Suprapubic skin (tissue), 4 donors: ENCODE measurements at regions not wholly inside any gene's neighbourhood (a gene's known extent, or its start where the extent isn't known, plus 50 kb on each side); places are given as distances from the start of the nearest gene placed in this dataset.

Source experiments
- DNase-seq, 2 donors: peaks; one replicate each; pipeline ENCODE4 v3.0.0-alpha.2; 2019; ENCODE audit warnings: low spot score in 2 of 2
- H3K27ac ChIP-seq: fragments of 200-600 bp; sonication (generic); one replicate; pipeline ENCODE4 v1.5.1; 2019
- H3K27me3 ChIP-seq: fragments of 200-600 bp; sonication (generic); one replicate; pipeline ENCODE4 v1.5.1; 2019
- H3K36me3 ChIP-seq: fragments of 200-600 bp; sonication (generic); one replicate; pipeline ENCODE4 v1.5.1; 2019
- H3K4me1 ChIP-seq: fragments of 200-600 bp; sonication (generic); one replicate; pipeline ENCODE4 v1.5.1; 2019
- H3K4me3 ChIP-seq: fragments of 200-600 bp; sonication (generic); one replicate; pipeline ENCODE4 v1.5.1; 2019; ENCODE audit warnings: mild to moderate bottlenecking
- H3K9me3 ChIP-seq: fragments of 200-600 bp; sonication (generic); one replicate; pipeline ENCODE4 v1.5.1; 2019
- CTCF ChIP-seq, 2 donors: fragments of 200-600 bp in 1 of 2; fragments of 450-650 bp in 1 of 2; sonication (generic) in 1 of 2; IDR thresholded peaks; one replicate each; pipeline ENCODE4 v1.5.1; 2016 to 2019; ENCODE audit warnings: antibody characterized with exemption in 2 of 2, mild to moderate bottlenecking in 1 of 2, moderate library complexity in 1 of 2
- EP300 ChIP-seq: sonication (generic); formaldehyde crosslinking; IDR thresholded peaks from one replicate; pipeline ENCODE4 v1.6.1; 2017; ENCODE audit warnings: antibody characterized with exemption
- POLR2A ChIP-seq, 2 donors: fragments of 450-650 bp; IDR thresholded peaks; one replicate each; pipeline ENCODE4 v1.6.1; 2017; ENCODE audit warnings: antibody characterized with exemption in 2 of 2, mild to moderate bottlenecking in 2 of 2, moderate library complexity in 2 of 2
- POLR2AphosphoS5 ChIP-seq, 3 donors: sonication (generic); formaldehyde crosslinking; IDR thresholded peaks; one replicate each; pipeline ENCODE4 v1.6.1; 2017; ENCODE audit warnings: antibody characterized with exemption in 3 of 3
- WGBS: methylation state at CpG from one replicate; pipeline ENCODE4 v1.1.5; 2018; 5-methylcytosine and 5-hydroxymethylcytosine counted together

- H3K36me3 ChIP-seq = no peaks in the 10 kb centered on the region
- no peaks in the 10 kb centered on the region for H3K9me3 ChIP-seq
- no peak overlapping the region for H3K27ac ChIP-seq
- DNase-seq = no peak
- WGBS = 70% methylated on average over 3 of the region's 3 CpGs
- no peak overlapping the region for H3K4me3 ChIP-seq
- TF ChIP-seq POLR2AphosphoS5 (IDR thresholded peaks at IDR 0.05) (no peak), CTCF (IDR thresholded peaks at IDR 0.05) (no peak), EP300 (no peak), POLR2A (IDR thresholded peaks at IDR 0.05) (no peak)
- no peaks in the 10 kb centered on the region for H3K27me3 ChIP-seq
- no peaks in the 10 kb centered on the region for H3K4me1 ChIP-seq
These were observed 662.1 kb upstream of the ID4 start for GRCh38 chr6:19175023-19175422.

GRCh38 chr6:19180348-19181072, 656.7 kb upstream of the ID4 start:
- Histone ChIP-seq H3K4me1 (no peaks in the 10 kb centered on the region), H3K27ac (peak overlapping the region; percentile 50), H3K27me3 (no peaks in the 10 kb centered on the region), H3K9me3 (no peaks in the 10 kb centered on the region), H3K36me3 (no peaks in the 10 kb centered on the region), H3K4me3 (no peak overlapping the region)
- TF ChIP-seq POLR2A (IDR thresholded peaks at IDR 0.05) (no peak), POLR2AphosphoS5 (IDR thresholded peaks at IDR 0.05) (peak in 1 of 3 donors; percentile 27)
- peak; percentile 80 to 88 for DNase-seq
- 60% methylated on average over 12 of the region's 13 CpGs for WGBS

- H3K27me3 ChIP-seq = no peaks in the 10 kb centered on the region
- TF ChIP-seq EP300 = no peak
- TF ChIP-seq POLR2A (IDR thresholded peaks at IDR 0.05) = no peak
- no peak for TF ChIP-seq POLR2AphosphoS5 (IDR thresholded peaks at IDR 0.05)
- no peak for TF ChIP-seq CTCF (IDR thresholded peaks at IDR 0.05)
- 60% methylated on average over 1 of the region's 1 CpG for WGBS
- no peaks in the 10 kb centered on the region for H3K36me3 ChIP-seq
- no peak overlapping the region for H3K4me3 ChIP-seq
- H3K9me3 ChIP-seq = no peaks in the 10 kb centered on the region
- no peak for DNase-seq
- peak overlapping the region; percentile 50 for H3K27ac ChIP-seq
- H3K4me1 ChIP-seq = no peaks in the 10 kb centered on the region
These were observed 656.0 kb upstream of the ID4 start for GRCh38 chr6:19181211-19181610.

- H3K9me3 ChIP-seq = no peaks in the 10 kb centered on the region
These were observed 643.5 kb upstream of the ID4 start for GRCh38 chr6:19193624-19194023.

GRCh38 chr6:19204445-19204844, 632.7 kb upstream of the ID4 start:
- TF ChIP-seq POLR2AphosphoS5 (IDR thresholded peaks at IDR 0.05) (no peak), CTCF (IDR thresholded peaks at IDR 0.05) (no peak), POLR2A (IDR thresholded peaks at IDR 0.05) (no peak), EP300 (no peak)
- DNase-seq = no peak
- H3K27me3 ChIP-seq = no peaks in the 10 kb centered on the region
- H3K9me3 ChIP-seq = no peaks in the 10 kb centered on the region
- no peak overlapping the region for H3K4me3 ChIP-seq
- H3K27ac ChIP-seq = no peak overlapping the region
- H3K4me1 ChIP-seq = no peaks in the 10 kb centered on the region
- H3K36me3 ChIP-seq = no peaks in the 10 kb centered on the region

More at GRCh38 chr6:19193624-19194023, 643.5 kb upstream of the ID4 start:
- WGBS = 60% methylated on average over 2 of the region's 2 CpGs
- TF ChIP-seq POLR2A (IDR thresholded peaks at IDR 0.05) = no peak
- no peak for TF ChIP-seq EP300
- no peak for TF ChIP-seq POLR2AphosphoS5 (IDR thresholded peaks at IDR 0.05)
- no peak for TF ChIP-seq CTCF (IDR thresholded peaks at IDR 0.05)
- DNase-seq = no peak
- Histone ChIP-seq H3K27me3 (no peaks in the 10 kb centered on the region), H3K4me1 (no peaks in the 10 kb centered on the region), H3K27ac (no peak overlapping the region), H3K36me3 (no peaks in the 10 kb centered on the region), H3K4me3 (no peak overlapping the region)

- H3K9me3 ChIP-seq = no peaks in the 10 kb centered on the region
- TF ChIP-seq POLR2AphosphoS5 (IDR thresholded peaks at IDR 0.05) = no peak
- no peak for TF ChIP-seq CTCF (IDR thresholded peaks at IDR 0.05)
- no peak for TF ChIP-seq EP300
- no peak for TF ChIP-seq POLR2A (IDR thresholded peaks at IDR 0.05)
- no peaks in the 10 kb centered on the region for H3K4me1 ChIP-seq
- H3K27ac ChIP-seq = no peak overlapping the region
- no peak for DNase-seq
- H3K36me3 ChIP-seq = no peaks in the 10 kb centered on the region
- H3K27me3 ChIP-seq = no peaks in the 10 kb centered on the region
- H3K4me3 ChIP-seq = no peak overlapping the region
- WGBS = 45% methylated on average over 5 of the region's 5 CpGs
These were observed 632.1 kb upstream of the ID4 start for GRCh38 chr6:19205076-19205475.
